HG02884 (cell line): ENCODE measurements at regions not wholly inside any gene's neighbourhood (a gene's known extent, or its start where the extent isn't known, plus 50 kb on each side); places are given as distances from the start of the nearest gene placed in this dataset.

Experiments used
- ATAC-seq: cut with Tn5 transposase; IDR thresholded peaks from one replicate; pipeline ENCODE4 v1.9.1; 2021; ENCODE audit warnings: mild to moderate bottlenecking, moderate library complexity; ENCODE audit not compliant: unreplicated experiment

DNA sequence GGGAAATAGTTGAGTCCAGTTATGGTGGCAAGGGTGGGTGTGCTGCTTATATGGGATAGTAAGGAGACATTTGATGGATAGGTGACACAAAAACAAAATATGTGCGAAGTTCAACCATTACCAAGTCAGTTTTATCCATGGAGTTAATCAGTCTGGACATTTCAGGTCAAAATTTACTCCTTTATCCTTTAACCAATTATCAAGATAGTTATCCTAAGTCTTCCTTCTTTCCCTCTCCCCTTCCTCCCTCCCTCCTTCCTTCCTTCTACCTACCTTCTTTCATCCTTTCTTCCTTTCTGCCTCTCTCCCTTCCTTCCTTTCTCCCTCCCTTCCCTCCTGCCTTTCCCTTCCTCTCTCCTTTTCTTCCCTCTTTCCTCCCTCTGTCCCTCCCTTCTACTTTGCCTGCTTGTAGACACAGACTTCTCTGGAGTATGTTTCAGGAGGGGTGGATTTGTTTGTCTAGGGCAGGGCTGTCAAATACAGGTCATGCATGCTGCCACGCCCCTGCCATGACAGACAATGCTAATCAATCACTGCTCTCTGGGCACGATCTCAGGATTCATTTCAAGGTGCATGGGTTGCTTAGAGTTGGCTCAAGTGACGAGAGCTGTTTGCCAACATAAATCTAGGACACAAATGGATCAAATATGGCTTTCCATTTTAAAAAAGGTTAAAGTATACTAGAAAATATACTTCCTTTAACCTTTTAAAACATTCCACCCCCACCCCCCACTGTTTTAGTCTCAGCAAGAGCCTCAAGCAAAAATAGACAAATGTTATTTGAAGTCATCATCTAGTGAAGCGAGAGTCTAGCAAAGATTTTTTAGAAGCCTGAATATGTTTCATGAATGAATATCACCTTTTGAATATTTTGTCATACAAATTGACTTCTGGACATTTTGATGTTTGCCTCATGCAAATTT, 281.6 kb upstream of the CITED2 start:
- ATAC-seq, result no peak

DNA sequence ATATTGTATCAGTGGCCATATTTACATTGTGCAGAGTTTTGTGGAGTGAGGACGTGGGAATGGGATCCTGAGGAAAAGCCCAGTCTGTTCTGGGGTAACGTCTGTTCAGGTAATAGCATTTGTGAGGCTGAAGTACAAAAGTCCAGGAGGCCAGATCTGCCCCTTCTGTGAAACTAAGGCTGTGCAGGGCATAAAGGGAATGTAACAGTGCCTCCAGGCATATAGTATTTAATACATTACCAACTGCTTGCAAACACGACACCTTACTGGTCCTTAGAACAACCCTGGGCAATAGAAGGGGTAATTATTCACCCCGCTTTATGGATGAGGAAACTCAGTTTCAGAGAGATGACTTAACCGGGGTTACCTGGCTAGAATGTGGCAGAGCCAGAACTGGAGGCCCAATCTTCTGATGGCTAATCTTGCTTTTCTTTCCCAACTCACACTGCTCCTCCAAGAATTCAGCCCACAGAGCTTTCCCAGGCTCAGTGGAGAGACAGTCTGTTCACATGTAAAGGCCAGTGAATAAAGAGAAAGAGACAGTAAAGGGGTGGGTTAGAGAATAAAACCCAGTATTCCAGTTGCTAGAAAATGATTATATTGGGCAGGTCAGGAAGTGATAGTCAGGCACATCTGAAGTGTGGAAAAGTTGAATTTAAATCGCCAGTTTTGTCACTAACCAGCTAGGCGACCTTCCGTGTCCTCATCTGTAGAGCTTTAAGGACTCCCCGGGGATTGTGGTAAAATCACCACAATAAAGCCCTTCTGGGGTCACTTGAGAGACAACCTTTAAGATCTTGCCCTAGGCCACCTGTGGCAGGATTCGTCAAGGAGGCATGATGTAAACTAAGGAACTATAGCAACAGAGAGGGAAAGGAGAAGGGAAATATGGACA, 280.7 kb upstream of the CITED2 start:
- ATAC-seq, result no peak

DNA sequence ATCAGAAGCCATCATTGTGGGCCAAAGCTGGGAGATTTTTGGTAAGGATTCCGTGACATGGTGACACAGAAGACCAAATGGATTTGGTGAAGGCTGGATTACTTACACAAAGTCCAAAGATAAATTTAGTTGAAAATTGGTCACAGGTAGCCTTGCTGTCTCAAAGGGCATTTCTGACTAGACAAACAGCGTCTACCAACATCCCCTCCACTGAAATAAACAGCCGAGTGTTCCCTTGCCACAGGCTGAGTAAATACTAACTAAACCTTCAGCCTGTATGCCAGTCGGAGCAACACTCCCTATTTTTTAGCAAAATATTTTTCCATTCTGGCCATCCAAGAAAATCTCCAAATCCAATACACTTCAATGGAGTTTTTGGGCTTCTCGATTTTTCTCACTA, 279.9 kb upstream of the CITED2 start:
- no peak for ATAC-seq

DNA sequence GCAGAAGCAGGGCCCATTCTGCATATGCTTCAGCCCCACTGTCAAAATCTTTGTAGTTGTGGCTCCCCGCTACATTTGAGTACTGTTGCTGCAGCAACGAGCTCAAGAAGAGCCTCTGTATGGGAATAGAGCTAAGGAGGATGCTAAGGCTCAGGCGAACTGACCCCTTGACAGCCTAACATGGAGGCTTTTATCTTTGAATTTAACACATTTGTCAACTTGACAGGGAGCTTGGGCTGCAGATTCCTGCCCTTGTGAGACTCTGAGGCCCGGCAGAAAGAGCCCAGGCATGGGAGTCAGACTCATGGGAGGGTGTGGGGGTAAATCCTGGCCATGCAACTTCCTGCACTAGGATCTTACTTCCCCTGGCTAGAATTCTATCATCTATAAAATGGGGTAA, 278.7 kb upstream of the CITED2 start:
- ATAC-seq, result no peak

DNA sequence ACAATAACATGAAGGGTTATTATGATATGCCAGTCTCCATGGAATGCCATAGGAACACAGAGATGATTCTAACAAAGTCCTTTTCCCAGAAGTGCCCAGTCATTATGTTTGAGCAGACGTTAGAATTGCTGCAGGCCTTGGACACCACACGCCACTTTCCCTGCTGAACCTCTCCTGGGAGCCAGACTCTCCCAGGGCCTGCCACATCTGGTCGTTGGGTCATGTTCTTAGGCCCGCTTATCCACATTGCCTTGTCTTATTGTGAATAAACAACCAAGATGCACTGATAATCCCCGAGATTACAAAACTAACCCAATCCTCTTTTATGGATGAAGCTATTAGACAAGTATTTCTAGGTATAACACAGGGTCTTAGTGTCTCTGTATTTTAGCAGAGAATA, 276.5 kb upstream of the CITED2 start:
- no peak for ATAC-seq

DNA sequence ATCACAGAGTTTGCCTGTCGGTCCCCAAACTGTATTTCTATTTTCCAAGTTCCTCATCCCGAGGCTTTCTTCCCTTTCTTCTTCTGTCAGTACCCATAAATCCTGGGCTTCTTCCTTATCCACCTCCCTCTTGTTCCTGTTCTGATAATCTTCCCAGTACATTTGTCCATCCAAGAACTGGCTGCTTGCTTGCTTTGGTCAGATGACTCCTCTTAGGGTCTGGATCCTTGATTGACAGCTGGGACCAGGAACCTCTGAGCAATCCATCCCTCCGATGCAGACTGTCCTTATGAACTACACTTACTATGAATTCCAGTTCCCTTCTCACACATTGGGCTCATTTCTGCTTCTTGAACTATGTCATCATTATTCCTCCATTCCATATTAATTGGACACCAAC, 275.3 kb upstream of the CITED2 start:
- ATAC-seq, result no peak

DNA sequence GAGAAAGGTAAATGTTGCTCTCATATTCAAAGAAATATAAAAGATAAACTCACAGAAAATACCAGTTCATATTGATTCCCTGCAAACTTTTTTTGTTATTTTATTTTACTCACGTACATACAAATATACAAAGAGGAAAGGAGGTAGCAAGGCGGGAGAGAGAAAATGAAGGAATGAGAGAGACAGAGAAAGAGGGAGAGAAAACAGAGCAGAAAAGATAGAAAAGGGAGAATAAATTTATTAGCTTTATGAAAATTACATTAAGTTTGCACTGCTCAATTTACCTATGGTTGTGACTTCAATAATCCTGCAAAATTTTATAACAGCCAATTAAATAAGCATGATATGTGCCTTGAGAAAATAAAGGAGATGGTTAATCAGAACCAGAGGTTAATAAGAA, 274.7 kb upstream of the CITED2 start:
- no peak for ATAC-seq

DNA sequence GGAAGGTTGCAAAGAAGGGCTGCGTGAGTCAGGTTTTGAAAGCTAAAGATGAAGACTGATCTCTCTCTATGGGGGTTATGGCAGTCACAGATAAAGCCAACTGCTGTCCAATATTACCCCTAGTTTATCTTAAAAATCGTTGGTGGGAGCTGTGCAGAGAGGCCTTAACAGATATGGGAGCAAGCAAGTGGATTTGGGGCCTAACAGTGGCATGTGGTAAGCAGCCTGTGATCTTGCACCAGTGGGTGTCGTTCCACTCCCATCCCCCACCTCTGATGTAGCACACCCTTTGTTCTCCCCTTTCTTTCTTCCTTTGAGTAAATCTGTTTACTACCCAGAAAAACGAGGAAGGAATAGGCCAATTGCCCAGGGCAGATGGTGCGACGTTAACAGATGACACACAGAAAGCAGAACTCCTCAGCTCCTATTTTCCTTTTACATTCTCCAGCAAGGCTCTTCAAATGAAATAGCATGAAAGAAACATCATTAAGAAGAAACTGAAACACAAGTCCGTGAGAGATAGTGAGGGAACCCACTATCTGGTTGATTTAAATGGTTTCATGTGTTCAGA, 274.1 kb upstream of the CITED2 start:
- ATAC-seq, result no peak

DNA sequence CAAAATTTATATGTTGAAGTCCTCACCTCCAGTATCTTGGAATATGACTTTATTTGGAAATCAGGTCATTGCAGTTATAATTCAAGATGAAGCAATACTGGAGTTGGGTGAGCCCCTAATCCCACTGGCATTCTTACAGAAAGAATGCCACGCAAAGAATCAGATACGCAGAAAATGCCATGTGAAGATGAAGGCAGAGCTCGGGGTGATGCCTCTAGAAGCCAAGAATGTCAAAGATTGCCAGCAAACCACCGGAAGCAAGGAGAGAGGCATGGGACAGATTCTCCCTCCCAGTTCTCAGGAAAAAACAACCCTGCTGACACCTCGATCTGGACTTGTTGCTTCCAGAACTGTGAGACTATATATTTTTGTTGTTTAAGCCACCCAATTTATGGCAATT, 273.4 kb upstream of the CITED2 start:
- ATAC-seq, result no peak

DNA sequence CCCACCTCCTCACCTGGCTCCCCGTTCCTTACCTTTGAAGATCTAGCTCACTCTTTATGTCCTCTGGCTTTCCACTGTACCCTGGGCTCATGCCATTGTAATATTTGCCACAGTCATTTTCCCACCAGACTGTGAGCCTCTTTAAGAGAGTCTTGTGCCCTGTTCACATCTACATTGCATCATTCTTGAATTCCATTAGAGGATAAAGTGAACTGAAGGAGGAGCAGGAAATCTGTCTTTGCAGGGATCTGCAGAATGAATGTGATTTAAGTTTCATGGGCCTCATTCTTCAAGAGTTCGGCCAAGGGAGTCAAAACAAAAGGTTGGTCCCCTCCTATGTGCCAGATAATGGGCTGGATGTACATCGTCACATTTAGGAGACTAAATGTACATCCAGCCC, 272.6 kb upstream of the CITED2 start:
- no peak for ATAC-seq

DNA sequence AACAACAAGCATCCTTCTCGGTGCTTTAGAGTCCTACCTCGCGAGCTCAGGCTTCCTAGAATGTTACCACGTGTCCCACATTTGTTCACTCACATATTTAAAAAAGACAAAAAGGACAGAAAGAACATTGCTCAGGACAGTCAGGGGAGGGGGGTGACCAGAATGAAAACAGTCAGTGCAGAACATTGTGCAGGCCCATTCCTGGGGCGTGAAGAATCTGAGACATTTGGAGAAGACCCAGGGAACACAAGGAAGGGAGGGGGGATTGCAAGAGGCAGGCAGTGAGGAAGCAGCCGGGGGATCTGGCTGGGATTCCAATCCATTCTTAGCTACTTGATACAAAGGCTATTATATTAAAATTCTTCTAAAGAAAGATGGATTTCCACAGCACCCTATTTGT, 270.4 kb upstream of the CITED2 start:
- ATAC-seq, result no peak

DNA sequence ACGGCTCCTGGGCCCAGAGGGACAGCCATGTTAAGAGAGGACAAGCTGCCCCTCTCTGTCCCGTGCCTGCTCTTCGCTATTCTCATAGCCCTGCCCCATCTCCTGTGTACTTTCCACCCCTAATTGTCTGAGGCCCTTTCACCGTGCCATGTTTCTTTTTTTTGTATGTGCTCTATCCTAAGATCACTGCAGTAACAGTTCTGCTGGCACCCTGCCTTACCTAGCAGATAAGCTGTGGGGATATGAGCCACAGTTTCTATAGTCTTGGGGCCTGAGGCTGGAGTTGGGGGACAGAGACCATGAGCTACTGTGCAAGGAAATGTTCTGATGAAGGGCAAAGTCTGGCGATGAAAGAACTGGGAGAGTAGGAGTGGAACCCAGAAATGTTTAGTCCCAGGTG, 269.5 kb upstream of the CITED2 start:
- ATAC-seq, result no peak

DNA sequence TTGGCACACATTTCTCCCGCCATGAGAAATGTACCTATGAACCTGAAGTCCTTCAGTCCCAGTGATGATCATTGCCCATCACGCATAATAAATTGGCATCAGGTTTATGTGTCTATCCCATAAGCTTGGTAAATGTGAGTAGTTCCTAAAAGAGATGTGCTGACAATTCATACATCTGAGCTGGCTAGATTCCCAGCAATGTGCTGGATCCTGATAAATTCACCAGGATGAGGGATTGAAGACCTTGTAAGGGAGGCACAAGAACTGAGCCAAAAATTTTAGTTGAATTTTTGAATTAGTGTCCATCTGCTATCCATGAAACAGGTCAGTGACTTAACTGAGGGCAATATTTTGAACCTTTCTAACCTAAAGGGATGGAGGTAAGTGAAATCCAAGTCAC, 267.9 kb upstream of the CITED2 start:
- no peak for ATAC-seq

DNA sequence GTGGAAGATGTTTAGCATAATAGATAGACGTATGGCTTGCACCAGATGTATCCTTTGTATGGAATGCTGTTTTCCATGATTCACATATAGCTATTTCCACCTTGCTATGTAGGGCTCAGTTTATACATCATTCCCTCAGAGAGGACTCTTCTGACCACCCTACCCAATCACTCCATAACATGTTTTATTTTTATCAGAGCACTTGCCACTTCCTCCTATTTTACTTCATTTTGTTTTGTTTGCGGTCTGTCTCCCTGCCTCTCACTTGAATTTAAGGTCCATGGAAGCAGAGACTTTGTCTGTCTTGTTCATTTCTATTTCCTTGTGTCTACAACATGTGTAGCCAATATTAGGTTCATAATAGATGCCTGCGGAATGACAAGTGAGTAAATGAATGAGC, 266.9 kb upstream of the CITED2 start:
- no peak for ATAC-seq

DNA sequence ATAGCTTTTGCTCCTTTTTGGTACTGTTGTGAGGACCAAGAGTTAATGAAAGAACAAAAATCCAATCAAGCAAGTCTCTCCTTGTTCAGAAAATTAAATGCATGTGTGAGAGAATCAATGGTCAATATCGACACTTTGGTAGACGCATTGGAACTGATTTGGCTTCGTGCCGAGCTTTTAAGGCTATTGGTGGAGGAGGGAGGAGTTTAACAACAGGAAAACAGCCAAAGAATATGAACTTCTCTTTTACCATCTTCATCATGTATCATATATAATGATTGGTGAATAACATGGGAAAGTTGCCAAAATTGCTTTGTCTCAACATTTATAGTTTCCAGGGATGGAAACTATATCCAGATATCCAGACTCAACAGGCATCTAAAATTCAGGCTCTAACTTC, 266.5 kb upstream of the CITED2 start:
- no peak for ATAC-seq

DNA sequence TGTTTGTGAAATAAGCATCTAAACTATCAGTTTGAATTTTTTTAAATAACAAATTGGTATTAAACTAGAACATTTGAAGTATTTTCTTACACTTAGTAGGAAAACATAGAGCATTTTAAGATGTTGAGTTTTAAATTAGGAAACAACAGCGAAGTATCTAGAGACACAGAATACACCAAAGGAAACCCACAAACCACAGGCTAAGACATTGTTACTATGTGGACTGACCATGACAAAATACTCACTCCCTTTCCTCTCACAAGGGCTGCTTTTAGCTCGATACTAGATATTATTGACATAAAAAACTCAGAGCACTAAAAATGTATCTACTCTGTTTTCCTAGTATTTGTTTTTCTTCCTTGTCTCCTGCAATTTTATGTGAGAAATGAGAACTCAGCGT, 266.0 kb upstream of the CITED2 start:
- ATAC-seq, result peak; percentile 97

DNA sequence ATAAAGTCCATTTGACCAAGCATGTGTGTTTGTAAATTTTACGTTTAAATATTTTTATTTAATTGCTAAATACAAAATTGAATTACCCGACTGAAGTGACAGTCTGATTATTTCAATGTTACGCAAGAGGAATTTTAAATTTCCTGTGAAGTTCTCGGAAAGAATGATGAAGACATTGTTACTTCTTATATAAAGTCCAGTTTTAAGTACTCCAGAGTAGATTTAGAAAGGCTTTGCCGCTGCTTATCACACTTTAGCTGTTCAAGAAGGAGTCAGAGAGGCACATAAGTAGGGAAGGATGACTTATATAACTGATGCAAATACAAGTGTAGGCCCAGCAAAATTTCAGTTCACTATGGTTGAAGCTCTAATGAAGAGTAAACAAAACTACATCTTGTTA, 265.1 kb upstream of the CITED2 start:
- no peak for ATAC-seq

DNA sequence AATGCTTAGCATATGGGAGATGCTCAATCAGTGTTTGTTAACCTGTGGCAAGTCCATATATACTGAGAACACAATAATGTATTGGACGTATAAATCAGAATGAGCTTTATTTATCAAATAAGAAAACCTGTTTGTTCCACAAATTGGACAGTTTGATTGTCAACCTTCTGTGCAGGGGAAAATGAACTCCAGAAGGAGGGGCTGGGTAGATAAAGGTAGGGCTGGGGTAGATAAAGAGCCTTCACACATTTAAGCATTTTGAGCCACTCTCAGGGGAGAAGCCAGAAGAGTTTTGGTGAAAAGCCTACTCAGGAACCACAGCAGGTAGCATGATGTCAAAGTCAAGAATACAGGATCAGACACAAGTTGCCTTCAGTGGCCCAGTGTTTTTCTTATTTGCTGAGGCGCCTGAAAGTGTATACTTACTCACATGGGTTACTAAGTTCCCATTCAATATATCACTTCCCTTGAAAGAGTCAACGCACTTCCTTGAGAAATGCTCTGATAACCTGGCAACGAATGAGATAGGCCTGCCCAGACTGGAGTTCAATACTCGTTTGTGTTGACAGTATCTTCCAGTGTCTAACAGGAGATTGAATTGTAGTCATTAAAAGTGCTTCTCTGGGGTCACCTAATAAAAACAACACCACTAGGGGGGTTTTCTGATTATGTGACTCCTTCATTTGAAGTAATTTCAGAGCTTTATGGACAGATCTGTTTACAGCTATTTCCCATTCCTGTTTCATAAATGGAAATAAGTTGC, 263.9 kb upstream of the CITED2 start:
- no peak for ATAC-seq

DNA sequence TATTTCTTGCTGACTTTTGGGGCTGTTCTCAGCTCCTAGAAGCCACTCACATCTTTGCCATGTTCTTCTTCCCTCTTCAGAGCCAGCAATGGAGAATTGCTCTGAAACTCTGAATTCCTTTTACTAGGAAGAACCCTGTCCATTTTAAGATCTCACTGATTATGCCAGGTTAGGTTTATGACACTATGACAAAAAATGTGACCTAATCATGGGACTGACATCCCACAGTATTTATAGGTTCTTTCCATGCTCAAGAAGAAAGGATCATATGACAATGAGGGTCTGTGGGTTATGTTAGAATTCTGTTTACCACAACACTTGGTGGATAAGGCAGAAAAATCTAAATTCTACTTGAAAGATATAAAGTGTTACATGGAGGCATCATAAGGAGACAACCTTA, 263.3 kb upstream of the CITED2 start:
- ATAC-seq, result no peak

DNA sequence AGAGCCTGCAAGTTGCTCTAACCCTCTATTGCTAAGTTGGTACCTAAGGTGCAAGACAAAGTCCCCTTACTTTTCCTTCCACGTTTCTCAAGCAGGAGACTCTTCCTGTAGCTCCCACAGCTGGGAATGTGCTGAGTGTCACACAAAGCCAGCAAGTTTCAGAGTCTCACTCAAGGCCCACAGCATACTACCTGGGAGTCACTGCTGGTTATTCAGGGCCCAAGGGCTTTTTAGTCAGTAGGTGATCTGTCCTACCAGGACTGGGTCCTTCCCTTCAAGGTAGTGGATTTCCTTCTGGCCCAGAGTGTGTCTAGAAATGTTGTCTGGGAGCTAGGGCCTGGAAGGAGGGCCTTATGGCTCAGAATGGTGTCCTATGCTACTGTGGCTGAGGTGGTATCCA, 261.9 kb upstream of the CITED2 start:
- no peak for ATAC-seq
